Testis (tissue), 2 donors: ENCODE measurements at regions not wholly inside any gene's neighbourhood (a gene's known extent, or its start where the extent isn't known, plus 50 kb on each side); places are given as distances from the start of the nearest gene placed in this dataset.

Experiments used
- POLR2A ChIP-seq: fragments of 450-650 bp; IDR thresholded peaks from one replicate; pipeline ENCODE4 v1.6.1; 2017; ENCODE audit warnings: antibody characterized with exemption, mild to moderate bottlenecking, moderate library complexity
- TF ChIP-seq, protein P1 (sequence below), 3 experiments: fragments of 450-650 bp in 2 of 3; fragments of 200-600 bp in 1 of 3; sonication (generic) in 1 of 3; IDR thresholded peaks; one replicate each; pipeline ENCODE4 v1.5.1; 2016 to 2019; ENCODE audit warnings: antibody characterized with exemption in 3 of 3, mild to moderate bottlenecking in 2 of 3, moderate library complexity in 1 of 3

DNA sequence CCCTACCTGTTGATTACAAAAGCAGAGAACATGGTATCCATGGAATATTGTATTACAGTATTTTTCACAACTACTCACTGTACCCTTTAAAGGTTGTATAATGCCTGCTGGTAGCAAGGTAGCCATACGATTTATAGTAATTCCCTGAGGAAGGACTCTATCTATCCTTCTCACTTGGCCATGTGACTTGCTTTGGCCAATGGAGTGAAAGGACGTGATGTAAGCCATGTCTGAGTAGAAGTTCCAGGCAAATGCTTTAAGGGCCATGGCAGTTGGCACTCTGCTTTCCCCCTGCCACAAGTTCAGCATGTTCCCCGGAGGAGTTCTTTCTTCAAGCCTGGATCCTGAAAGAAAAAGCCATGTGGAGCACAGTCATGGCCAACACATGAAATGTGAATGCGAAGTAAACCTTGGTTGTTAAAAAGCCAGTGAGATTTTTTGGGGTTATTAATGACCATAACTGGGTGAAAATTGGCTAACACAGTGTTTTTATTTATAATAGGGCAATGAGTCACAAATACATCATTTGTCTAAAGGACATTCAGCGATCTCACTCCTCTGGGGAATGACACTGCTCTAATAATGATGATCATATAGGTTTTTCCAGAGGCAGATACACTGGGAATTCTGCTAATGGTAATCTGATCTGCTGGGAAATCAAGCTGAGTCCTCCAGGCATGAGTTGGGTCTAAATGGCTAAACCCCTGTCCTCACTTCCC, 67.4 kb upstream of the SLC38A2 start:
- TF ChIP-seq, protein P1, sequence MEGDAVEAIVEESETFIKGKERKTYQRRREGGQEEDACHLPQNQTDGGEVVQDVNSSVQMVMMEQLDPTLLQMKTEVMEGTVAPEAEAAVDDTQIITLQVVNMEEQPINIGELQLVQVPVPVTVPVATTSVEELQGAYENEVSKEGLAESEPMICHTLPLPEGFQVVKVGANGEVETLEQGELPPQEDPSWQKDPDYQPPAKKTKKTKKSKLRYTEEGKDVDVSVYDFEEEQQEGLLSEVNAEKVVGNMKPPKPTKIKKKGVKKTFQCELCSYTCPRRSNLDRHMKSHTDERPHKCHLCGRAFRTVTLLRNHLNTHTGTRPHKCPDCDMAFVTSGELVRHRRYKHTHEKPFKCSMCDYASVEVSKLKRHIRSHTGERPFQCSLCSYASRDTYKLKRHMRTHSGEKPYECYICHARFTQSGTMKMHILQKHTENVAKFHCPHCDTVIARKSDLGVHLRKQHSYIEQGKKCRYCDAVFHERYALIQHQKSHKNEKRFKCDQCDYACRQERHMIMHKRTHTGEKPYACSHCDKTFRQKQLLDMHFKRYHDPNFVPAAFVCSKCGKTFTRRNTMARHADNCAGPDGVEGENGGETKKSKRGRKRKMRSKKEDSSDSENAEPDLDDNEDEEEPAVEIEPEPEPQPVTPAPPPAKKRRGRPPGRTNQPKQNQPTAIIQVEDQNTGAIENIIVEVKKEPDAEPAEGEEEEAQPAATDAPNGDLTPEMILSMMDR (IDR thresholded peaks at IDR 0.05), result no peak
- TF ChIP-seq POLR2A, result no peak
